GM19043 (cell line): ENCODE measurements at regions not wholly inside any gene's neighbourhood (a gene's known extent, or its start where the extent isn't known, plus 50 kb on each side); places are given as distances from the start of the nearest gene placed in this dataset.
"Not testable (repeated sequence)": the region's sequence is repeated elsewhere in the genome, so short reads cannot be mapped to it uniquely, and the experiment has no call there.

Experiments used
- ATAC-seq: cut with Tn5 transposase; IDR thresholded peaks from one replicate; pipeline ENCODE4 v1.9.1; 2021; ENCODE audit warnings: low read depth; ENCODE audit not compliant: unreplicated experiment

DNA sequence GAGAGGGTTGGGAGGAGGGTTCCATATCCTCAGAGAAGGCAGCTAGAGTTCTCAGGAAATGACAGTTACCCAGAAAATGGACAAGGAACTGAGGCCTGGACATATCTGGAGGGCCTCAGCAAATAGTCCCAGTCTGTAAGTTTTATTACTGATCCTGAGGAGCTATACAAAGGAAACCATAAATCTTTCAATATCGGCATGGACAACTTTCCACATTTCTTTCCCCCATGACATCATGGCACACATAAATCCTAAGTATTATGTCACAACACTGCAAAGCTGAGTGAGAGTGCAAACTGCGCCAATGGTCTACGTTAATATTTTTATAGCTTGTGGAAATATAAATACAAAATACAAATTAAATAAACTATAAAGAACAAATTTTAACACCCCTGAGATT, 1356.2 kb upstream of the C9orf72 start:
- no peak for ATAC-seq

DNA sequence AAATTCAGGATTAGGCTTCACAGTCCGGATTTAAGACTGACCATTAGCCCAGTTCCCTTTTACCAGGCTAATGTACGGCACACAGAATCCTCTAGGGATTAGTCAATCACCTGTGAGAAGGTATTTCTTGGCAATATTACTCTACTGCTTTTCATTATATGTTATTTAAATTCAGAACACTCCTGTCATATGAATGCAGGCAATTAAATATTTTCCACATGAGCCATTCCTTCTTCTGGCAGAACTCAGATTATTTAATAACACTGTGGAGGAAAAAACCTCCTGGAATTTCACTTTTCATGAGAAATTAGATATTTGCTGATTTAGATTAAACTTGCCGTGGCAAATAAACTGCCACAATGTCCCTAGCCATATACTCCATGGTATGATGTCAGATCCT, 1357.5 kb upstream of the C9orf72 start:
- ATAC-seq, result no peak

DNA sequence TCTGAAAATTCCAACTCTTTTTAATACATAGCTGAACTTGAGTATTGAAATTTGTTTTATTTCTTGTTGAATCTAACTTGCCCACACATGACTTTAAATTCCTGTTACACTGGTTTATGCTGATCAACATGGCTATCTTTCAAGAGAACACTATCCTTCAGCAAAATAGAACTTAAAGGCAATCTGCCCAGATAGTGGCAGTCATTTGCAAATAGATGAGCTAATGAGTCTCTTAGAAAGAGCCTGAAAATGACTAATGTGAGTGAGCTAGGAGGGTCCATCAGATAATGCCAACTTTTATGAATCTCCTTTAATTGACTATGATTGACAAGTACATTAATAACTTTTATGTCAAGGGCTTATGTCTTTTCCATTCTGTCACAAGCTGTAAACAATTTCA, 1360.8 kb upstream of the C9orf72 start:
- no peak for ATAC-seq

DNA sequence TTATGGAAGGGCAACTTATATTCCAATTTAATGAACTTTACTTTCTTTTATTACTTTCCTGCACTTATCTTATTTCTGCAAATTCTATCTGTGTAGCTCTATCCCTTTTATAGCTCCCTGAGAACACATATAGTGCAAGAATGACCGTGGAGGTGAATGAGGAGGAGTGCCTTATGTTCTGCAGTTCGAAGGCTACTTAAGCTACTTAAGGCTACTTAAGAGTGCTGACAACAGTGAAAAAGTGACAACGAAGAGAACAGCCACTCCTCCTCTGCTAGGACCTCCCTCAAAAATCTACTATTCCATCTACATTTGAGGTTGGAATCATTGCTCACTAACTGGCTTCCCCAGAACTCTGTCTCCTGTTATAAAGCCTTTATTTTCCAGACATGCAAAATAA, 1365.7 kb upstream of the C9orf72 start:
- no peak for ATAC-seq

DNA sequence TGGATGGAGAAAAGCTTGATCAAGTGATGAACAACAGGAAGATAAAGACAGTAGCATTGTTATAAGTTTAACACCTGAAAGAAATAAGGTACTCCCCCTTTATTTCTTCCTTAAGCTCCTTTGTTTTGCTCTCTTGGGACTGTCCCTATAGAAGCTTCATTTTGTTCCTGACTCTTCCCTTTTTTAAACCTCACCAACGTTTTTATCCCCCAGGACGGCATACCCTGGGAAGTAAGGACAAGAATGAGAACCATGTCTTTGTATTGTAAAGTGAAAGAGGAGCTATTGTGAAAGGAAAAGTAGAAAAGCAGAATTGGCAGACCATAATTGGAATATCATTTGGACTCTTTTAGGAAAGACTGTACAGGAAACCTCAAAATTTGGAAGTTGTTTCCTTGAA, 1368.6 kb upstream of the C9orf72 start:
- no peak for ATAC-seq

DNA sequence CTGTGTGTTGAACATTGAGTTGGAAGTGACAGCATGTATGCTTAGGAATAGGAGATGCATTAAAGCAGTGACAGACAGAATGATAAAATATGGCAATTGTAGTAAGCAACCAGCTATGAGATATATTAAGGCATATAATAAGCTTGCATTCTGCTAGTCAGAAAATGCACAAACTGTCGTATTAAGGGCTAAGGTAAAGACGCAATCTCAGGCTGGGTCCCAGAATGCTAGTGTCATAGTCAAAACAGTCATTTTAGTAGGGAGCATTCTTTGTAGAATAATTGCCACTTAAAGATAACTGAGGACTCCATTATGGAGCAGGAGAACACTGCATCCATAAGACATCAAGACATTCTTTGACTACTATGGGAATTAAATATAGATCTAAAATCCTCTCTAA, 1369.7 kb upstream of the C9orf72 start:
- ATAC-seq, result no peak

DNA sequence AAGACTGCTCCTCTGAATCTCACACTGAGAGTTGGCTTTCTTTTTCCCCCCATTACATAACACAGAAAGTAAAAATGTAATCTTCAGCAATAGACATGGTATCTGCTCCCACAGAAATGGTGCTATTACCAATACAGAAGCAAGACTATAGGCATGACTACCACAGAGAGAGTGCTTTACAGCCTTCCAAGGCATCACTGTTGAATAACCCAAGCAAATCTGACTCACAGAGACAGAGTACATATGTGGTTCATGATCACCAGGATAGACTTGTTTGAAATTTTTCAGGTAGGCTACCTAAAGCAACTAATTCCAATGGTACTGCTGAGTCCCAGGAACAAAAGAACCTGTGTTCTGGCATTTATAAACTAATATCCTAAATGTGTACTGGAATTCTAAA, 1373.4 kb upstream of the C9orf72 start:
- ATAC-seq, result no peak

DNA sequence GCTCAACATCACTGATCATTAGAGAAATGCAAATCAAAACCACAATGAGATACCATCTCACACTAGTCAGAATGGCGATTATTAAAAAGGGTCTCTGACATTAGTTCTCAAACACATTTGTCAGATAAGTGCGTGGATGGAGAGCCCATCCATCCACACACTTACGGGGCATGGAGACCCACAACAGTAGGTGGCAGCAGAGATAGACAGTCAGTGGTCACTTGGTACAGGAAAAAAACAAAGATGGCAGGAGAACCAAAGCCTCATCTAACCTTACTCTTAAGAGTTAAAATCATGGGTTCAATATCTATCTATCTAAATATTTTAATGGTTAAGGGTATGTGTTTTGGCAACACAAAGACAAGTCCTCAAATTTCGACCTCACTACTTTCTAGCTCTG, 1378.7 kb upstream of the C9orf72 start:
- no peak for ATAC-seq

DNA sequence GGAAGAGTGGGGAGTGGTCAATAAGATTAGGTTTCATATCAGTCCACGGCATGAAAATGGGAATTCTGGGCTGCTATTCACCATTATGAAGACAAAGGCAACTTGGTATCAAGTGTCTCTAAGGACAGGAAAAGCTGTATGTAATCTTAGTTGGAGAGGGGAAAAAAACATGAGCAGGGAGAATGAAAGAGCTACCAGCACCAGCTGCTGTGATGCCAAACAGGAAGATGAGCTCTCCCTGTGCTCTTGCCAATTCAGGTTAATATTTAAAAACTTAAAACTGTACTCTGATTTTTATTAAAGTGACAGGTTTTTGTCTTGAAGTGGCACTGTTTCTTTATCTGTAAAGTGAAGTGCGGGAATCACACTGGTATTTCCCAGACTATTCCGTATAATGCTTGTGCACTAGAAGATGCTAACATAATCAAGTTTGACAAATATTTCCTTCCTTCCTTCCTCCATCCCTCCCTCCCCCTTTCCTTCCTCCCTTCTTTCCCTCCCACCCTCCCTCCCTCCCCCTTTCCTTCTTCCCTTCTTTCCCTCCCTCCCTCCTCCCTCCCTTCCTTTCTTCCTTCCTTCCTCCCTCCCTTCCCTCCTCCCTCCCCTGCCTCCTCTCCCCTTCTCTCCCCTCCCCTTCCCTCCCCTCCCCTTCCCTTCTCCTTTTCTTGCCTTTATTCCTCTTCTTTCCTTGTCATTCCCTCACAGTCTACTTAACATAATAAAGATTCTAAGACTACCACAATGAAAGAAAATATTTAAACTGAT, 1383.0 kb upstream of the C9orf72 start:
- ATAC-seq, result no peak

DNA sequence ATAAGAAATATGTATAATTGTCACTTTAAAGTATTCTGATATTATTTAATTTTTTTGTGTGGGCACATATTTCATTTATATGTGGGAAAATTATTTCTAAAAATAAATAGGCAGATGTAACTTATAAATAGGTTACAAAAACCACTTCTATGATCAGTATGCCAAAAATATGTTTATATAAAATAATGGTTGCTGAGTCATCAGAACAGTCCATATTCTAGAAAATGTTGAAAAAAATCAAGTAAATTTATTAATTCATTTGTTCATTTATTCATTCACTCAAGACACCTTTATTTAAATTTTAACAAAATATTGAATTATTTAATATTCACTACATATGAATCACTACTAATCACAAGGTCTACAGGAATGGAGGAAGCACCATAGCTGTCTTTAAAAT, 1387.3 kb upstream of the C9orf72 start:
- ATAC-seq, result no peak

DNA sequence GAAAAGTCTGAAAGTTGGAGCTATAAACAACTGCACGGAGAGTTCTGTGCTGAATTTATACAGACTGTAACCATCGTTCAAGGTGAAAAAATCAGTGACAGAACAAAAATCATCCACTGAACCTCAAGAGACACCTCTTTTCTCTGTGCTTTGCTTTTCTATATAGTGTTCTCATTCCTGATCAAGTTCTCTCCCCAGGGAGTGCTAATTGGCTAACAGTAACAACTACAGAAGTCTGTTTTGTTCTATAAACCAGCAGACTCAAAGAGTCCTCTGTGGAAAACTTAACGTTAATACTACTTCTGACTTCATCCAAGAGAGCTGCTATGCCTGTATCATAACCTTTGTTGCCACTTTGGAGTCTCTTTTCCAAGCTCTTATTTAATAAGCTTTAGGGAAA, 1388.3 kb upstream of the C9orf72 start:
- no peak for ATAC-seq

DNA sequence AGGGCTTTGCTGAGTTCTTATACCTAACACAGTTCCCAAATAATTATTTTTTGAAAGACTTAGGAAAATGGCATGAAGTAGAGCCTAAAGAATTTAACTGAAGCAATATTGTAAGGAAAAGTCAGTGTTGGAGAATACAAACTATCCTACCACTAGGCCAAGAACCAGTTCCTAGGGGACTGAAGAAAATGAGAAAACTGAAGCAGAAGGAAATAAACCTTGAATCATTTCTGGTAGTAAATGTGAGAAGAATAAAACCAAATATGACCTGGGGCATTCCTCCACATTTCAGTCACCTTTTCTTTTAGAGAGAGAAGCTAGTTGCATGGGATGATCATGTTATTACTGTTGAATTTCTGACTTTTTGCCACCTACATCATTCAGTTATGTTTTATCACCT, 1393.9 kb upstream of the C9orf72 start:
- ATAC-seq, result no peak

DNA sequence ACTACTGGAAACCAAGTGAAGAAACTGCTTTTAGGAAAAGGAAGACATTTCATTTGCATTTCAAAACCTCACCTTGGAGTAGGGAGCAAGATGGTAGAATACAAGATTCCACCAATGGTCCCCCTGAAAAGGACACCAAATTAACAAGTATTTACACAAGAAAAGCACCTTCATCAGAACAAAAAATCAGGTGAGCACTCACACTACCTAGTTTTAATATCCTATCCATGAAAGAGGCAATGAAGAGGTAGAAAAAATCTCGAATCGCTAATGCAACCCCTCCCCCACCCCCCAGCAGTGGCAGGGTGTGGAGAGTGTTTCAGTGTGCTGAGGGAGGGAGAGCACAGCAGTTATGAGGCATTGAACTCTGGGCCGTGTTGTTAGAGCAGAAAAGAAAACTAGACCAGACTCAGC, 1397.0 kb upstream of the C9orf72 start:
- ATAC-seq, result no peak

DNA sequence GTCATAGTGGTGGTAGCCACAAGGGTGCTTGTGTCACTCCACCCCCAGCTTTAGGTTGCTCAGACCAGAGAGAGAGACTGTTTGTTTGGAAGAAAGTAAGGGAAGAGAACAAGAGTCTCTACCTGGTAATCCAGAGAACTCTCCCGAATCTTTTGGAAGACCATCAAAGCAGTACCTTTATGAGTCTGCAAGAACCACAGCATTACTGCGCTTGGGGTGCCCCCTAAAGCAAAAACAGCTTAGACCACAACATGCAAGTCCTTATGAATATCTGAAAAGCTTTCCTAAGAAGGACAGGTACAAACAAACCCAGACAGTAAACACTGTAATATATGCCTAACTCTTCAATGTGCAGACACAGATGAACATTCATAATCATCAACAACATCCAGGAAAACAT, 1398.6 kb upstream of the C9orf72 start:
- ATAC-seq, result no peak

DNA sequence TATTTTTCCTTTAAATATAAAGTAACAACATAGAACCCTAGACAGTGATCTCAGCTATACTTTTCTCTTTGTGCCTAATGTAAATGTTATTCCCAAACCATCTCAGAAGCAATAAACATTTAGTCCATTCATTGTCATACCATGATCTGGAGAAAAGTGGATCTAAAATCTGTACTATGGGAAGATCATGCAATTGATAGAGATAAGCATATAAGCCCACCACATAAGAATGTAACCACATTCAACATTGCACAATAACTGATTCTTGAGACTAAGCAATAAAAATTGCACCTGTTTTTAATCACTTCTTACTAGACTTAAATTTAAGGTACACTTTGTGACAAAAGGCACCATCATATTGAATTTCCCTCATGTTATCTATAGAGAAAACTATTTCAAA, 1403.0 kb upstream of the C9orf72 start:
- no peak for ATAC-seq

DNA sequence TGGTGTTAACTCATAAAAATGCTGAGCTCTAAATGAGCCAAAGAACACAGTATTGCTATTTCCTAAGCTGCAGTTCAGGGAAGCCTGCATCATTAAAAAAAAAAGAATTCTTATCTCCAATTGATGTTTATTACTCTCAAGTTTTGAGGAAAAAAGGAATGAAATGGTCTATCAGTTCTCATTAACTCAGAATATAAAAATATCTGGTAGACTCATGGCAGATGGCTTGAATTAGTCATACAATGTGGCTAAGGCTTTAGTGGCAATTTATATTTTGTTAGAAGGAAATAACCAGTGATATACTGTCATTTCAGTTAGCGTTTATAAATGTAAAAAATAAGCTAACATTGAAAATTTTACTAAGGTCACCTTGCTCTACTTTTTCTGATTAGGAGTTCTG, 1403.4 kb upstream of the C9orf72 start:
- no peak for ATAC-seq

DNA sequence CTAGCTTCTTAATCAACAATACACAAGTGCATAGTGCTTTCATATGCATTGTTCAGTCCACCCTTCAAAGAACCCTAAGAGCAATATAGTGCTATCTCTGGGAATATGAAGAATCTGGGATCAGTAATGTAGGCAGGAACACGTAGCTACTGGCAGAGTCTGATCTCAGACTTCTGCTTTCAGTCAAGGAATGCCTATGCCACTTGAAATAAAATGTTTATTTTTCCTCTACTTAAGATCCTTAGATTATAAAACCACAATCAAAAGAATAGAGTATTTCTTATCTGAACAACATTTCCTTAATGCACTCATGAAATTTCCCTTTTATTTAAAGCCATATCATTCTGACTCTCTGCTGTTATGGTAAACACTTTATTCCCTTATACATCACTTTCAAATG, 1407.8 kb upstream of the C9orf72 start:
- ATAC-seq, result no peak

DNA sequence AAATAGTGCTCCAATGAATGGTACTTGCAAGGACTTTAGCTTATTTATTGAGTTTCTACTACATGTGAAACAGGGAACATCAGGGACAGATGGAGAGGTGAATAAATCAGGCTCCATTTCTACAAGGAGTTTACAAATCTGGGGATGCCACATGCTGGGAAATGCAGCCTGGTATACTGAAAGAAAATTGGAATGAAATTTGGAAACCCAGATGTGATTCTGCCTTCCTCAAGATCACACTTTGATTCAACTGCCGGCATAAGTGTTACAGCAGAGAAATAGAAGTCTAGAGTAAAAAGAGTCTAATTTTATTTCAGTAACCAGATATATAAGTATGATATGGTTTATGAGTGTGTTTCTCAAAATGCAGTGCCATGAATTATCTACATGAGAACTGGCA, 1408.4 kb upstream of the C9orf72 start:
- no peak for ATAC-seq

DNA sequence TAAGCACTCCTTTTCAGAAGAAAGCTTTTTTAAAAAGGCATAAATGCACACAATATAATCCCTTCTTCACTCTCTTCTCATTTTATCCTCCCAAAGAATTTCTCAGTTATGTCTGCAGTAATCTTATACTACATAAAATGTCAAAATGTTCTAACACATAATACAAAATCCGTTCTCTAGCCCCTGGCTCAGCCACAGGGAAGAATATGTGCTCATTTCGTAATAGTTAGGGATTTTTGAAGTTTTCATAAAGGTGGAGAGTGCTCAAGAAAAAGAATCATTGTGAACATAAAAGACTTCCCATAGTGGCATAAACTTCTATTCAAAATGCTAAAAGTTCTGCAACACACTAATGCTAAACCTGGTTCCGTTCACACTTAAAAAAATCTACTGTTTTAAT, 1410.7 kb upstream of the C9orf72 start:
- ATAC-seq, result no peak

DNA sequence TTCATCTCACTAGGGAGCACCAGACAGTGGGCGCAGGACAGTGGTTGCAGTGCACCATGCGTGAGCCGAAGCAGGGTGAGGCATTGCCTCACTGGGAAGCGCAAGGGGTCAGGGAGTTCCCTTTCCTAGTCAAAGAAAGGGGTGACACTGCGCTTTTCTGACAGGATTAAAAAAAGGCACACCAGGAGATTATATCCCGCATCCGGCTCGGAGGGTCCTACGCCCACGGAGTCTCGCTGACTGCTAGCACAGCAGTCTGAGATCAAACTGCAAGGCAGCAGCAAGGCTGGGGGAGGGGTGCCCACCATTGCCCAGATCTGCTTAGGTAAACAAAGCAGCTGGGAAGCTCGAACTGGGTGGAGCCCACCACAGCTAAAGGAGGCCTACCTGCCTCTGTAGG, 1416.7 kb upstream of the C9orf72 start:
- ATAC-seq, result not testable (repeated sequence)

DNA sequence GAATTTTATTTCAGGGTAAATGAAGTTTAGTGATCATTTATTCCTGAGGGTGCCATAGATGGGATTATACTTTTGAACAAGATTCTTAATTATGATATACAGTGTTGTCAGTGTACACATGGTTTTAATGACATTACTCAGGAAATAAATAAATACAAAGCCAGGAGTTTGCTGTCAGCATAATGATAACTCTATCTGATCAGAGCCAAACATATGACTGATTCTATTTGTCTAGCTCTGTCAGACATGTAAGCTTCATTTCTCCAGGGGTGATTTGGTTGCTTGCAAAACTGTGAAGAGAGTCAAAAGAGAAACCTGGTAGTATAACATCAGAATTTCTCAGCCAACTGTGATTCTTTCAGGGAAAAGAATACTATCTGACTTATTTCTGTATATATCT, 1425.8 kb upstream of the C9orf72 start:
- ATAC-seq, result no peak

DNA sequence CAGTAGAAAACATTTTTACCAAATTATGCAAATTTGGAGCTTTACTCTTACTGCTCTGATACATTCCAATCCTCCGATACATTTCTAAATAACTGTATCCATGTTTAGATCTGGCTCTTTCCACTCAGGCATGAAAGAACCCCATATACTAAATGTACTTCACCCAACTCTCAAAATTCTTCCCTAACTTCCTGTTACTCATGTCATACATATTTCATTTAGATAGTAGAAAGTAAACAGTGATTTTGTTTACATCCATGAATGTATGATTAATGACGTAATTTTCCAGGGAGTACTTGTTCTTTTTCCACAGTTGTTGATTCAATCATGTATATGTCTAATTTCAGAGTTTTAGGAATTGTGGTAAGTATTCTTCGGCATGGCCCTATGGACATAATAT, 1426.5 kb upstream of the C9orf72 start:
- ATAC-seq, result no peak

DNA sequence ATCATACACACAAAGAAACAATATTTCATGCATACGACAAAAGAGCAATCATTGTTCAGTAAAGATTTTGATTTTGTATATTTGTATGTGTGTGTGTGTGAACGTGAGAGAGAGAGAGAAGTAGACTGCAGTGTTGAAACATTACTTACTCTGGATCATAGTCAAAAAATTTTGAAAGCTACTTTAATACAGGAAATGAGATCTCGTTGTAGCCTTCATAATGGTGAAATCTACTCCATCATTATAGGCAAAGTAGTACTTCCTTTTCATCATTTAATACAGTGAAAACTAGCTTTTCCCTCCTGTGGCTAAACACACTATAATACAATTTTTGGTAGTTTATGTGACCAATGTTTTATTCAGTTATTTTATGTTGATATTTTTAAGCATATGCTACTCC, 1427.7 kb upstream of the C9orf72 start:
- ATAC-seq, result no peak
